IMR-90 (cell line): ENCODE measurements at regions not wholly inside any gene's neighbourhood (a gene's known extent, or its start where the extent isn't known, plus 50 kb on each side); places are given as distances from the start of the nearest gene placed in this dataset.

Source experiments
- ATAC-seq: fragments of 200-7000 bp; cut with Tn5 transposase; 2 replicates; pipeline ENCODE4 v1.9.1; 2020; ENCODE audit warnings: low read depth, mild to moderate bottlenecking, moderate library complexity
- BruUV-seq: library from RNA; stranded (reverse); fragments of 400-500 nt; replicated peaks from 2 replicates; lab custom pipeline; 2021; lab: Mats Ljungman, UMichigan
- CTCF ChIA-PET: fragments of 300-600 bp; formaldehyde crosslinking; extraction: SDS; loops from one replicate; lab custom pipeline; 2021; ENCODE audit warnings: antibody characterized with exemption; lab: Yijun Ruan, JAX
- POLR2A ChIA-PET: fragments of 300-600 bp; sonication (Branson Sonifier 250); formaldehyde crosslinking; loops from one replicate; lab custom pipeline; 2022; ENCODE audit warnings: antibody characterized with exemption; ENCODE audit not compliant: unreplicated experiment; lab: Charles Lee
- DNase-seq: peaks from one replicate; pipeline ENCODE4 v3.0.0; 2013
- H2AFZ ChIP-seq: replicated peaks from 2 replicates; pipeline ENCODE3; 2013; ENCODE audit warnings: low read length, mild to moderate bottlenecking; ENCODE audit not compliant: poor library complexity
- H2AK5ac ChIP-seq: 2 replicates; pipeline ENCODE4 v1.6.1; 2013; ENCODE audit warnings: low read depth, low read length, inconsistent platforms
- H2AK9ac ChIP-seq: replicated peaks from 2 replicates; pipeline ENCODE3; 2013; ENCODE audit warnings: mild to moderate bottlenecking, low read depth, low read length, moderate library complexity; ENCODE audit not compliant: poor library complexity
- H2BK120ac ChIP-seq: 2 replicates; pipeline ENCODE4 v1.6.1; 2013; ENCODE audit warnings: low read depth, low read length, inconsistent platforms
- H2BK15ac ChIP-seq: 3 replicates; pipeline ENCODE4 v1.6.1; 2013; ENCODE audit warnings: low read depth, low read length, inconsistent platforms
- H2BK20ac ChIP-seq: 2 replicates; pipeline ENCODE4 v1.6.1; 2013; ENCODE audit warnings: low read depth, mild to moderate bottlenecking, inconsistent platforms, low read length, moderate library complexity
- H2BK5ac ChIP-seq: 2 replicates; pipeline ENCODE4 v1.6.1; 2013; ENCODE audit warnings: mild to moderate bottlenecking, low read depth, low read length, inconsistent platforms; ENCODE audit not compliant: poor library complexity, severe bottlenecking
- H3K14ac ChIP-seq: replicated peaks from 2 replicates; pipeline ENCODE4 v1.6.1; 2013; ENCODE audit warnings: low read depth, low read length, inconsistent platforms
- H3K18ac ChIP-seq: 2 replicates; pipeline ENCODE4 v1.6.1; 2013; ENCODE audit warnings: low read depth, low read length, control low read depth
- H3K23ac ChIP-seq: 2 replicates; pipeline ENCODE4 v1.6.1; 2013; ENCODE audit warnings: low read depth, low read length, inconsistent platforms
- H3K27ac ChIP-seq: 2 replicates; pipeline ENCODE4 v1.5.1; 2013; ENCODE audit warnings: mild to moderate bottlenecking, control low read depth, low read length; ENCODE audit not compliant: insufficient read depth
- H3K27me3 ChIP-seq: 2 replicates; pipeline ENCODE4 v1.6.1; 2013; ENCODE audit warnings: low read length; ENCODE audit not compliant: control insufficient read depth, insufficient read depth
- H3K36me3 ChIP-seq: 2 replicates; pipeline ENCODE4 v1.6.1; 2013; ENCODE audit warnings: low read length, mixed read lengths; ENCODE audit not compliant: control insufficient read depth, insufficient read depth
- H3K4ac ChIP-seq: 2 replicates; pipeline ENCODE4 v1.6.1; 2013; ENCODE audit warnings: low read depth, low read length, inconsistent platforms
- H3K4me1 ChIP-seq: 2 replicates; pipeline ENCODE4 v1.6.1; 2013; ENCODE audit warnings: low read length, mixed read lengths; ENCODE audit not compliant: control insufficient read depth, insufficient read depth
- H3K4me2 ChIP-seq: 2 replicates; pipeline ENCODE4 v1.6.1; 2013; ENCODE audit warnings: low read depth, mild to moderate bottlenecking, control low read depth, low read length, moderate library complexity
- H3K4me3 ChIP-seq: 2 replicates; pipeline ENCODE4 v1.5.1; 2013; ENCODE audit warnings: low read depth, mild to moderate bottlenecking, control low read depth, low read length, moderate library complexity; ENCODE audit not compliant: insufficient read depth
- H3K56ac ChIP-seq: 2 replicates; pipeline ENCODE4 v1.6.1; 2013; ENCODE audit warnings: low read length, inconsistent platforms; ENCODE audit not compliant: insufficient read depth; ENCODE audit errors: extremely low read depth
- H3K79me1 ChIP-seq, 2 experiments: 2 replicates each; pipeline ENCODE4 v1.6.1; 2013; ENCODE audit warnings: low read length in 2 of 2, inconsistent platforms in 1 of 2, low read depth in 1 of 2
- H3K9ac ChIP-seq: 2 replicates; pipeline ENCODE4 v1.6.1; 2013; ENCODE audit warnings: low read depth, low read length, control low read depth
- H3K9me1 ChIP-seq: 2 replicates; pipeline ENCODE4 v1.6.1; 2013; ENCODE audit warnings: low read length, inconsistent platforms; ENCODE audit not compliant: insufficient read depth
- H3K9me3 ChIP-seq: 2 replicates; pipeline ENCODE4 v1.6.1; 2013; ENCODE audit warnings: low read length; ENCODE audit not compliant: control insufficient read depth, insufficient read depth
- H4K20me1 ChIP-seq: 2 replicates; pipeline ENCODE4 v1.6.1; 2013; ENCODE audit warnings: low read length, inconsistent platforms; ENCODE audit not compliant: insufficient read depth
- H4K5ac ChIP-seq: 2 replicates; pipeline ENCODE4 v1.6.1; 2013; ENCODE audit warnings: mild to moderate bottlenecking, low read depth, low read length, control low read depth
- H4K8ac ChIP-seq, 2 experiments: 2 replicates each; pipeline ENCODE4 v1.6.1; 2013; ENCODE audit warnings: low read depth in 2 of 2, low read length in 2 of 2, control low read depth in 1 of 2, inconsistent platforms in 1 of 2
- H4K91ac ChIP-seq: 2 replicates; pipeline ENCODE4 v1.6.1; 2013; ENCODE audit warnings: low read depth, low read length, inconsistent platforms; ENCODE audit not compliant: insufficient read depth
- BHLHE40 ChIP-seq: fragments of 150-350 bp; IDR thresholded peaks from 2 replicates; pipeline ENCODE4 v1.6.1; 2016; ENCODE audit warnings: mild to moderate bottlenecking, low read depth, low read length
- CEBPB ChIP-seq: IDR thresholded peaks from 2 replicates; pipeline ENCODE4 v1.6.1; 2012; ENCODE audit warnings: low read depth, low read length, improper control_type of control experiment
- CHD1 ChIP-seq: IDR thresholded peaks from 2 replicates; pipeline ENCODE4 v1.6.1; 2012; ENCODE audit warnings: low read depth, low read length, improper control_type of control experiment
- CTCF ChIP-seq: conservative IDR thresholded peaks from 2 replicates; pipeline ENCODE4 v1.5.1; 2012; ENCODE audit warnings: mild to moderate bottlenecking, low read depth, low read length, improper control_type of control experiment
- ELK1 ChIP-seq: fragments of 150-350 bp; IDR thresholded peaks from 2 replicates; pipeline ENCODE4 v1.6.1; 2016; ENCODE audit warnings: low read depth, mild to moderate bottlenecking, low read length, moderate library complexity, borderline replicate concordance
- FOS ChIP-seq: fragments of 150-350 bp; IDR thresholded peaks from 2 replicates; pipeline ENCODE4 v1.6.1; 2016; ENCODE audit warnings: low read depth, low read length
- MAFK ChIP-seq: IDR thresholded peaks from 2 replicates; pipeline ENCODE4 v1.6.1; 2012; ENCODE audit warnings: low read depth, low read length, improper control_type of control experiment
- MAZ ChIP-seq: IDR thresholded peaks from 2 replicates; pipeline ENCODE4 v1.6.1; 2012; ENCODE audit warnings: low read depth, mild to moderate bottlenecking, low read length, improper control_type of control experiment, moderate library complexity, borderline replicate concordance
- MXI1 ChIP-seq: IDR thresholded peaks from 2 replicates; pipeline ENCODE4 v1.6.1; 2012; ENCODE audit warnings: low read depth, mild to moderate bottlenecking, low read length, moderate library complexity, borderline replicate concordance
- NFE2L2 ChIP-seq: fragments of 150-350 bp; IDR thresholded peaks from 2 replicates; pipeline ENCODE4 v1.6.1; 2016; ENCODE audit warnings: low read depth, mild to moderate bottlenecking, low read length
- POLR2A ChIP-seq: IDR thresholded peaks from 2 replicates; pipeline ENCODE4 v1.6.1; 2012; ENCODE audit warnings: mild to moderate bottlenecking, low read depth, low read length
- RAD21 ChIP-seq: IDR thresholded peaks from 2 replicates; pipeline ENCODE4 v1.6.1; 2012; ENCODE audit warnings: low read length, improper control_type of control experiment
- RCOR1 ChIP-seq: IDR thresholded peaks from 2 replicates; pipeline ENCODE4 v1.6.1; 2012; ENCODE audit warnings: mild to moderate bottlenecking, low read length, improper control_type of control experiment; ENCODE audit not compliant: insufficient replicate concordance
- RFX5 ChIP-seq: IDR thresholded peaks from 2 replicates; pipeline ENCODE4 v1.8.0; 2012; ENCODE audit warnings: low read depth, mild to moderate bottlenecking, low read length, moderate library complexity
- SMC3 ChIP-seq: fragments of 150-350 bp; IDR thresholded peaks from 2 replicates; pipeline ENCODE4 v1.6.1; 2016; ENCODE audit warnings: low read depth, mild to moderate bottlenecking, antibody characterized with exemption, low read length, moderate library complexity
- USF2 ChIP-seq: fragments of 150-350 bp; IDR thresholded peaks from 2 replicates; pipeline ENCODE4 v1.6.1; 2017; ENCODE audit warnings: mild to moderate bottlenecking, antibody characterized with exemption, low read length, low read depth
- WGBS, 2 experiments: methylation state at CpG; one replicate each; pipeline versions ENCODE4 v1.1.5 to v1.1.7; 2013; ENCODE audit warnings: missing lambda C conversion rate in 2 of 2; ENCODE audit not compliant: insufficient read length in 1 of 2; ENCODE audit errors: extremely low coverage in 2 of 2; 5-methylcytosine and 5-hydroxymethylcytosine counted together
- dilution Hi-C: fragments of 300-500 bp; cut with HindIII; formaldehyde crosslinking; loops from one replicate; pipeline ENCODE4 v1.14.3; 2018; ENCODE audit warnings: low sequenced_read_pairs; ENCODE audit not compliant: unreplicated experiment
- in situ Hi-C: fragments of 300-500 bp; cut with MboI; formaldehyde crosslinking; loops from 3 replicates; pipeline ENCODE4 v1.14.3; 2019; ENCODE audit warnings: low sequenced_read_pairs, inconsistent platforms, mixed read lengths
- intact Hi-C: fragments of 100-400 bp; cut with micrococcal nuclease; formaldehyde crosslinking; loops from 2 replicates; pipeline ENCODE4 v1.10.0; 2022

GRCh38 chr22:27144321-27144720 is 486.9 kb downstream of the MIAT start:
- dilution Hi-C loops, result no loop called here
- no TSS peak for BruUV-seq

More at GRCh38 chr22:27144321-27144720, 486.9 kb downstream of the MIAT start:
- DNase-seq (no peak), ATAC-seq (peak; percentile 40; the same call in 1 of the 2 replicates)
- no peak overlapping the region for H3K56ac ChIP-seq
- H3K36me3 ChIP-seq, result no peaks in the 10 kb centered on the region
- H2BK120ac ChIP-seq, result no peak overlapping the region
- in situ Hi-C loops, result no loop called here
- no peak overlapping the region for H2BK5ac ChIP-seq
- H3K4me1 ChIP-seq, result peaks cover 5% of the 10 kb centered on the region; the same call in 1 of the 2 replicates
- H2BK15ac ChIP-seq, result no peak overlapping the region
- H4K91ac ChIP-seq, result no peak overlapping the region
- no peak overlapping the region for H2BK20ac ChIP-seq
- H4K8ac ChIP-seq, result no peak overlapping the region
- peaks cover 6% of the 10 kb centered on the region; the same call in 1 of the 2 replicates for H3K9me1 ChIP-seq
- H3K14ac ChIP-seq, result no peak overlapping the region
- WGBS, 2 experiments, result no CpG with 5 or more reads among the region's 2 CpGs
- no peak overlapping the region for H3K23ac ChIP-seq
- TF ChIP-seq RAD21, result no peak
- TF ChIP-seq MAZ, result no peak
- no peak for TF ChIP-seq CHD1
- TF ChIP-seq MAFK, result no peak
- TF ChIP-seq MXI1, result no peak
- TF ChIP-seq ELK1, result no peak
- no peak for TF ChIP-seq FOS
- no peak for TF ChIP-seq NFE2L2
- TF ChIP-seq RCOR1, result no peak
- no peak for TF ChIP-seq RFX5
- no peak for TF ChIP-seq USF2
- TF ChIP-seq POLR2A, result no peak
- no peak for TF ChIP-seq CEBPB
- no peak for TF ChIP-seq CTCF
- no peak for TF ChIP-seq SMC3
- TF ChIP-seq BHLHE40, result no peak
- no peak overlapping the region for H4K5ac ChIP-seq
- no peaks in the 10 kb centered on the region for H4K20me1 ChIP-seq
- no peak overlapping the region for H2AFZ ChIP-seq
- no peak overlapping the region for H3K9ac ChIP-seq
- no peak overlapping the region for H3K4me3 ChIP-seq
- no peak overlapping the region for H3K4ac ChIP-seq
- no peak overlapping the region for H3K4me2 ChIP-seq
- POLR2A ChIA-PET, result no interaction called here
- H3K27me3 ChIP-seq, result peaks cover 14% of the 10 kb centered on the region
- no peaks in the 10 kb centered on the region for H3K79me1 ChIP-seq
- intact Hi-C loops, result no loop called here
- H2AK5ac ChIP-seq, result no peak overlapping the region
- no peak overlapping the region for H2AK9ac ChIP-seq
- H3K9me3 ChIP-seq, result no peaks in the 10 kb centered on the region
- no peak overlapping the region for H3K27ac ChIP-seq
- CTCF ChIA-PET, result no interaction called here
- no peak overlapping the region for H3K18ac ChIP-seq
